SK-N-DZ (cell line): ENCODE measurements at regions not wholly inside any gene's neighbourhood (a gene's known extent, or its start where the extent isn't known, plus 50 kb on each side); places are given as distances from the start of the nearest gene placed in this dataset.

Experiments used
- DNase-seq: peaks from one replicate; pipeline ENCODE4 v3.0.0-alpha.2; 2015; ENCODE audit warnings: low spot score

DNA sequence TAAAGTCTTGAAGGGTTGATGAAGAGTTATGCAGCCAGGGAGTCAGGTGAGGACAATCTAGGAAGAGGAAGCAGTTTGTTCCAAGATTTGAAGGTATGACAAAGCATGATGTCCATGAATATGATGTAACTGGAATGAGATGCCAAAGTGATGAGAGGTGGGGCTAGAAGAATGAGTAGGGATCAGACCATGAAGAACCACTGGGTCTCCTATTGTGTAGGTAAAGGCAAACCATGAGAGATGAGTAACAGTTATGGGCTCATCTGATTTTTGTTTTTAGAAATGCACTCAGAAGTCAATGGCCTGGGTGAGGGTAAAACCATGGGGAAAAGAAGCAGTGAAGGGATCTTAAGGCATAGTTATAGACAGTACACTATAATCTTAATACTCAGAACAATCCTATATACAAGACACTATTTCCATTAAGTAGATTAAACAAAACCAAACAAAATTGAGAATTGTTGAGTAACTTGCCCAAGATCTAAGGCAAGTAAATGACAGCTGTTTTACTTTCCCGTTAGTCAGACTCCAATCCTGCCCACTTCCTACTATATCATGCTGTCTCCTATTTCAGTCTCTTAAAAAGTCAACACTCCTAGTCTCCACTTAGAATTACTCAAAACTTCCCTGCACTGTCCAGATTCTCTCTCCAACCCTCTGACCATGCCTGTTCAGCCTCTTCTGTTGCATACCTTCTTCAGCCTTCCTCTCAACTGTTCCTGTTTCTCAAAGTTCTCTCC, 393.8 kb upstream of the MEF2C start:
- DNase-seq = no peak

DNA sequence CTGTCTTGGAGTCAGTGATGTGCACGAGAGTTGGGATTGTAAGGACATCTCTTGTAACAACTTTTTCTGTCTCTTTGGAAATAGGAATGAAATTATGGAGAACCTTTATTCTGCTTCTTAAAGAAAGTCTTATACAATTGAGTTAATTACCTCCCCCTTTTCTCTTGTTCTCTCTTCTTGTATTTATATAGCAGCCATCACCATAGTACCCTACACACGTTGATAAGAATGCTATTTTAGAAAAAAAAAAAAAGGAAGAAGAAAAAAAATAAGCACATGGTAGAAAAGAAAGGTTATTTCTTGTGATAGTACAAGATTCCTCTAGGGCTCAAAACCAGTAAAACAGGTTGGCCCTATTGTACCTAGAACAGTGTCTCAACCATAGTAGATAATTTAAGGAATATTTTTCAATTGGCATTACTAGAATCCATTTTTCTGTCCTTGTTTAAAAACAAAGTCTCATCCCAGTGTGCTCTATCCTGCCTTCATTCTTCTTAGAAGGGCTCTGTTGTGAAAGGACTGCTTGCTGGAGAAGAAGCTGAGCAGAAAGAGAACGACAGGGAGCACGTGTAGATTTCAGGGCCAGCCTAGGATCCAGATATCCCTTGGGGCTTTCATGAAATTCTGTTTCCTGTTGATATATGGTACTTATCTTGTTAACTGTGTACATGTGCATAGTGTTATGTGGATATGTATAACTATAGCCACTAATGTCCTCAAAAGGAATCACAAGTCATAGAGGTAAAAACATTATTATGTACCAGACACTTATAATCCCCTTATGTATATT, 392.3 kb upstream of the MEF2C start:
- no peak for DNase-seq

- DNase-seq = no peak
These were observed 390.3 kb upstream of the MEF2C start for GRCh38 chr5:89273289-89273688.

DNA sequence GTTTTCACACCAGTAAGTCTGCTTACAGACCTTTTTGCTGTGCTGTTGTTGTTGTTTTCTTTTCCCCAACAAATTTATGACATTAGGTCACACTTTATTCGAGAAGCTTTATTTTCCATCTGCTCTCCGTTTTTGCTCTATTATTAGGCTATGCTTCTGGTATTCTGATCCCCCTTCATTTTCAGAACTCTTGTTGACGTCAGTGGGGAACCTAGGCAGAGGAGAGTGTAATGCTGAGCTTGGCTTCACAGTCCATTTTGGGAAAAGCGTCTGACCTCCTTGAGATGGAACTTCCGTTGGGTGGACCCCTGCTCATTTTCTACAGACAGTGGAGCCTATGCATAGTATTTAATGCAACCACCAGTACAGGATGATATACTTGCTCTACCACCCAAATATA, 387.9 kb upstream of the MEF2C start:
- DNase-seq = no peak

GRCh38 chr5:89269721-89270120, 386.7 kb upstream of the MEF2C start:
- no peak for DNase-seq

GRCh38 chr5:89268460-89268859, 385.5 kb upstream of the MEF2C start:
- no peak for DNase-seq

DNA sequence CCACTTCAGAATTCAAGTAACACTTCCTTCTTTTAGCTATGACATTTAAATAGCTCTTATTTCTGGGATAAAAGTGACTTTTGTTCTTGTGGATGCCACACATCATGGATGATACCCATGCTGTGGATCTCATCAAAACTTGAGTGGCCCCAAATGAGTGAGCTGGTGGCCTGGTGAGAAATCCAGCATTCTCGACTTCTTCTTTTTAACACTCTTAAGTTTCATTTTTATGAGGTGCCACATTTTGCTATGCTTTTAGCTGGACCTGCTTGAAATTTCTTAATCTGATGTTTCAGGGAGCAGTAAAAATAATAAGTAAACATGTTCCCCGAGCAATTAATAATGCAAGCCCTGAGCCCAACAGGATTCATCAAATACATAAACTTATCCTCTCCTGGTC, 384.8 kb upstream of the MEF2C start:
- no peak for DNase-seq

- DNase-seq = no peak
These were observed 382.7 kb upstream of the MEF2C start for GRCh38 chr5:89265511-89266179.

DNA sequence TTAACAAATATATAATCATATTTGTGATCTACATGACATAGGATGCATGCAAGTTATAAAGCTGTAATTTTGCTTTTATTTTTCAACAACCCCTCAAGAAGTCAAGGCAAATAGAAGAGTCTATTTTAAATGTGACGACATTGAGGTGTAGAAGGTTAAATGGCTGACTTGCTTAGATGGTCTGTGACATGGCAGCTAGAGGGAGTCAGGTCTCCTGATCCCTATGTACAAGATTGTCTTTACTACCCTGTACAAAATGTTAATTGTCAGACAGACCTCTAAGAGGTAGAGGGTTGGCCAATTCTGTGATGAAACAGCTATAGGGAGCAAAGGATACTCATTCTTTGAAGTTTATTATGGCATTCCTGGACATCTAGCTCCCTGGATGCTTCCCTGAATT, 380.9 kb upstream of the MEF2C start:
- no peak for DNase-seq

DNA sequence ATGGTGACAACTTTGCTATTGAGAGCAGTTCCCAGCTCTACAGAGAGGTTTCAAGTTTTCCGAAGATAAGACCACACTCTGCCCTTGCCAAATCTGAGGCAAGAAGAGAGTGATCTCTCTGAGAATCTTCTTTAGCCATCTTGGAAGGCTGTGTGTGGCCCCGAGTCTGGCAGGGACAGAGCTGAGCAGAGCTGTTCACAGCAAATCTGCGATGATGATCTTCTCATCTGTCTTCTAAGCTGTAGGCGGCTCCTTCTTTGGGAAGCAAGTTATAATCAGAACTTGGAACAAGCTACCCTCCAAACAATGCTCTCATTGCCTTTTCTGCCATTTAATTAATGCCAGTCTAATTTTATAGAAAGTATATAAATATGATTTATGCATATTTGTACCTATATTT, 379.0 kb upstream of the MEF2C start:
- DNase-seq = no peak

DNA sequence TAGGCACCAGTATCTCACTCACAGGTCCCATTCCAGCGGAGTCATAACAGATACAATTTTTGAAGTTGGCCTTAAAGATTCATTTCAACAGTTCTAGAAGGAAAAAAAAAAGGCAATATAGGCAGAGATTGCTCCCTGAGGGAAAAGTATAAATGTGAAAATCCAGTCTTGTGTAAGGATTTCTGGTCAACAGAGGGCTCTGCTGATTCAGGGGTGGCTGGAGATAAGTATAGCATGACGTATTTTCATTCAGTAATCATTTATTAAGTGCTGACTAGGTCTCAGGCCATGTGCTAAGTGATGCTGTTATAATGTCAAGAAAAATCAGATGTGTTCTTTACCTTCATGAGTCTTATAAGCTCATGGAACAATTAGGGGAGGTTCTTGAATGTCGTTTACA, 377.3 kb upstream of the MEF2C start:
- no peak for DNase-seq

- peak; percentile 65 for DNase-seq
These were observed 373.0 kb upstream of the MEF2C start for GRCh38 chr5:89255845-89256463.

- no peak for DNase-seq
These were observed 370.8 kb upstream of the MEF2C start for GRCh38 chr5:89253666-89254352.

DNA sequence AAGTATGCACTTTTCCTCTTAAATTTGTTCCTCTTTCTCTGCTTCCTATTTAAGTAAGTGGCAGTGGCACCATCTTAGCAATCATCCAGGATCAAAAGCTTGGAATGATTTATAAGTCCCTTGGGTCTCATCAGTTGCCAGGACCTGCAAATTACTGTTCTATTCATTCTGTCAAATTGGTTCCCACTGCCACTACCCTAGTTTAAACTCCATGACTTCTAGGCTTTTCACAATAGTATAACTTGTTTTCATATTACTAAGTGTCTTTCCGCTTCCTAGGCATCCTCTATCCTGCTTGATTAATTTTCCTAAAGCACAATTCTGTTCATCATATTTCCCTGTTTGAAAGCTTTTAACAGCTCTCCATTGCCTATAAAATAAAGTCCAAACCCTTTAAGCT, 363.9 kb upstream of the MEF2C start:
- no peak for DNase-seq

- DNase-seq = no peak
These were observed 363.3 kb upstream of the MEF2C start for GRCh38 chr5:89246252-89246651.

- no peak for DNase-seq
These were observed 360.6 kb upstream of the MEF2C start for GRCh38 chr5:89243611-89244010.

- DNase-seq = no peak
These were observed 358.2 kb upstream of the MEF2C start for GRCh38 chr5:89241186-89241585.

- DNase-seq = no peak
These were observed 353.9 kb upstream of the MEF2C start for GRCh38 chr5:89236900-89237299.

GRCh38 chr5:89233462-89233861, 350.5 kb upstream of the MEF2C start:
- DNase-seq = no peak

- no peak for DNase-seq
These were observed 349.2 kb upstream of the MEF2C start for GRCh38 chr5:89232139-89232603.

DNA sequence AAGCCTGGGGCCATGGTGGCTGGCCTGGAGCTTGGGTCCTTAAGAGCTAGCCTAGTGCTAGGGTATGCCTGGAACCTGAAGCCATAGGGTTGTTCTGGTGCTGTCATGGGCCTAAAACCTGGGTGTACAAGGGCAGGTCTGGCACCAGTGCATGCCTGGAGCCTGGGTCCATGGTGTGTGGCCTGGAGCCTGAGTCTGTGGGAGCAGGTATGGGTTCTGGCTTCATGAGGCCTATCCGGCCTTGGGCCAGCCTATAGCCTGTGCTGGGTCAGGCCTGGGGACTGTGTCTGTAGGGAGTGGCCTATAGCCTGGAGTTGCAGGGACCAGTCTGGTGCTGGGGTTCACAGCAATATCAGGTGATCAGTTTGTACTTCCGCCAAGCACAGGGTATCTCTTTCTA, 347.2 kb upstream of the MEF2C start:
- no peak for DNase-seq
